Kidney epithelial cell (primary cell): ENCODE measurements at regions not wholly inside any gene's neighbourhood (a gene's known extent, or its start where the extent isn't known, plus 50 kb on each side); places are given as distances from the start of the nearest gene placed in this dataset.
A peak's percentile ranks its signal among the peaks of the same experiment; 100 is the strongest.

Source experiments
- DNase-seq: peaks from one replicate; pipeline ENCODE4 v3.0.0-alpha.2; 2010; ENCODE audit warnings: low read depth
- H3K27me3 ChIP-seq: 2 replicates; pipeline ENCODE4 v1.6.0; 2011; ENCODE audit warnings: low read length; ENCODE audit not compliant: control insufficient read depth, insufficient read depth
- H3K36me3 ChIP-seq: 2 replicates; pipeline ENCODE4 v1.5.1; 2011; ENCODE audit warnings: low read length; ENCODE audit not compliant: control insufficient read depth, insufficient read depth
- H3K4me3 ChIP-seq: 2 replicates; pipeline ENCODE4 v1.5.1; 2011; ENCODE audit warnings: low read depth, mild to moderate bottlenecking, control low read depth, low read length
- CTCF ChIP-seq: IDR thresholded peaks from 2 replicates; pipeline ENCODE4 v1.5.1; 2011; ENCODE audit warnings: mild to moderate bottlenecking, moderate library complexity, low read length, control low read depth, inconsistent platforms; ENCODE audit not compliant: insufficient read depth, poor library complexity, severe bottlenecking

- Histone ChIP-seq H3K27me3 (no peaks in the 10 kb centered on the region), H3K4me3 (no peak overlapping the region), H3K36me3 (no peaks in the 10 kb centered on the region)
- no peak for DNase-seq
- TF ChIP-seq CTCF = no peak
Measured at GRCh38 chr7:46174196-46174580, 253.1 kb upstream of the IGFBP3 start.

GRCh38 chr7:46173476-46174195, 252.6 kb upstream of the IGFBP3 start:
- H3K4me3 ChIP-seq = no peak overlapping the region
- peak; percentile 57 for DNase-seq
- H3K36me3 ChIP-seq = no peaks in the 10 kb centered on the region
- no peak for TF ChIP-seq CTCF
- no peaks in the 10 kb centered on the region for H3K27me3 ChIP-seq

GRCh38 chr7:46170792-46171191, 249.7 kb upstream of the IGFBP3 start:
- no peaks in the 10 kb centered on the region for H3K36me3 ChIP-seq
- H3K4me3 ChIP-seq = no peak overlapping the region
- TF ChIP-seq CTCF = no peak
- H3K27me3 ChIP-seq = no peaks in the 10 kb centered on the region
- no peak for DNase-seq

- H3K36me3 ChIP-seq = no peaks in the 10 kb centered on the region
- no peak for DNase-seq
- no peak overlapping the region for H3K4me3 ChIP-seq
- TF ChIP-seq CTCF = no peak
- no peaks in the 10 kb centered on the region for H3K27me3 ChIP-seq
Measured at GRCh38 chr7:46170021-46170420, 248.9 kb upstream of the IGFBP3 start.

- no peaks in the 10 kb centered on the region for H3K27me3 ChIP-seq
- no peak for TF ChIP-seq CTCF
- no peak overlapping the region for H3K4me3 ChIP-seq
- no peaks in the 10 kb centered on the region for H3K36me3 ChIP-seq
- no peak for DNase-seq
Measured at GRCh38 chr7:46169384-46169755, 248.3 kb upstream of the IGFBP3 start.
